ENCODE measurements at regions not wholly inside any gene's neighbourhood (a gene's known extent, or its start where the extent isn't known, plus 50 kb on each side); places are given as distances from the start of the nearest gene placed in this dataset.

- no peak overlapping the region for H3K4me3 ChIP-seq (ENCODE audit: low read depth, low read length)
- no peak for DNase-seq (ENCODE audit: low read depth)
- TF ChIP-seq, protein P1, sequence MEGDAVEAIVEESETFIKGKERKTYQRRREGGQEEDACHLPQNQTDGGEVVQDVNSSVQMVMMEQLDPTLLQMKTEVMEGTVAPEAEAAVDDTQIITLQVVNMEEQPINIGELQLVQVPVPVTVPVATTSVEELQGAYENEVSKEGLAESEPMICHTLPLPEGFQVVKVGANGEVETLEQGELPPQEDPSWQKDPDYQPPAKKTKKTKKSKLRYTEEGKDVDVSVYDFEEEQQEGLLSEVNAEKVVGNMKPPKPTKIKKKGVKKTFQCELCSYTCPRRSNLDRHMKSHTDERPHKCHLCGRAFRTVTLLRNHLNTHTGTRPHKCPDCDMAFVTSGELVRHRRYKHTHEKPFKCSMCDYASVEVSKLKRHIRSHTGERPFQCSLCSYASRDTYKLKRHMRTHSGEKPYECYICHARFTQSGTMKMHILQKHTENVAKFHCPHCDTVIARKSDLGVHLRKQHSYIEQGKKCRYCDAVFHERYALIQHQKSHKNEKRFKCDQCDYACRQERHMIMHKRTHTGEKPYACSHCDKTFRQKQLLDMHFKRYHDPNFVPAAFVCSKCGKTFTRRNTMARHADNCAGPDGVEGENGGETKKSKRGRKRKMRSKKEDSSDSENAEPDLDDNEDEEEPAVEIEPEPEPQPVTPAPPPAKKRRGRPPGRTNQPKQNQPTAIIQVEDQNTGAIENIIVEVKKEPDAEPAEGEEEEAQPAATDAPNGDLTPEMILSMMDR (IDR thresholded peaks at IDR 0.05; ENCODE audit: control insufficient read depth, extremely low read depth, insufficient read depth): no peak
Observed at GRCh38 chr6:71107911-71108420, 151.1 kb upstream of the B3GAT2 start.

DNA sequence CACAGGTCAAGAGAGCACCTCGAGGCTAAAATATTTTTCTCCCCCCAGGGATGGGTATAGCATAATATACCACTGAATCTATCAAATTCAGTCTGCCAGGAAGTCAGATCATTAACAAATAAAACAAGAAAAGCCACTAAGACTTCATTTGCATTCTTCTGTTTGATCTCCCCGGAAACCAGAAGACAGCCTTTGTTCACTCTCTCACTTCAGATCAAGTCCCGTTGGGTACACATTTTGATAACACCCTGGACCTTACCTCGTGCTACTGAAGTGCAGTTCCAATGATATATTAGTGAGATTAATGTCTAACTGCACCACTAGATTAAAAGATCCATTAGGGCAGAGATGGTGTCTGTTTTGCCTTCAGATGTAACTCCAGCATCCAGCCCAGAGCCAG is 157.7 kb upstream of the B3GAT2 start:
- no peak for DNase-seq (ENCODE audit: low read depth)
- TF ChIP-seq, protein P1 (IDR thresholded peaks at IDR 0.05; ENCODE audit: control insufficient read depth, extremely low read depth, insufficient read depth): no peak
- no peak overlapping the region for H3K4me3 ChIP-seq (ENCODE audit: low read depth, low read length)

- H3K4me3 ChIP-seq (ENCODE audit: low read depth, low read length): no peak overlapping the region
- TF ChIP-seq, protein P1 (IDR thresholded peaks at IDR 0.05; ENCODE audit: control insufficient read depth, extremely low read depth, insufficient read depth): no peak
Observed at GRCh38 chr6:71114986-71115385, 158.1 kb upstream of the B3GAT2 start.

GRCh38 chr6:71119560-71119959 is 162.7 kb upstream of the B3GAT2 start:
- no peak overlapping the region for H3K4me3 ChIP-seq (ENCODE audit: low read depth, low read length)
- DNase-seq (ENCODE audit: low read depth): no peak
- TF ChIP-seq, protein P1 (IDR thresholded peaks at IDR 0.05; ENCODE audit: control insufficient read depth, extremely low read depth, insufficient read depth): no peak

More at GRCh38 chr6:71114986-71115385, 158.1 kb upstream of the B3GAT2 start:
- no peak for DNase-seq (ENCODE audit: low read depth)

DNA sequence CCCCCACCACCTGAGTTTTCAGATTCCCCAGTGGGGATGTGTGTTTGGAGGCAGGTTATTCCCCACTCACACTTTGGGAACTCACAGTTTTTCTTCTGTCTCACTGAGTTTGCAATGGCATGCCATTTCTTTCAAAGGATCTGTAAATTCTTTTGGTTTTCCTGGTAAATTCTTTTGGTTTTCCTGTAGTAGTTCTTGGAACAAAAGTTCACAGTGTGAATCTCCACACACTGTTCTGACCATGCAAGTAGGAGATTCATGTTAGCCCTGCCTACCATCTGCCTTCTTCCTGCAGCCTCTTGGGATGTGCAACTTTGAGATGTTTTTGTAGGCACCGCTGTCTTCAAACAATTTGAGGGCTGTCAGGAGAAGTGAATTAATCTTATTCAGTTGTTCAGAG is 165.6 kb upstream of the OGFRL1 start:
- H3K4me3 ChIP-seq (ENCODE audit: low read depth, low read length): no peak overlapping the region
- TF ChIP-seq, protein P1 (IDR thresholded peaks at IDR 0.05; ENCODE audit: control insufficient read depth, extremely low read depth, insufficient read depth): no peak
- DNase-seq (ENCODE audit: low read depth): no peak

DNA sequence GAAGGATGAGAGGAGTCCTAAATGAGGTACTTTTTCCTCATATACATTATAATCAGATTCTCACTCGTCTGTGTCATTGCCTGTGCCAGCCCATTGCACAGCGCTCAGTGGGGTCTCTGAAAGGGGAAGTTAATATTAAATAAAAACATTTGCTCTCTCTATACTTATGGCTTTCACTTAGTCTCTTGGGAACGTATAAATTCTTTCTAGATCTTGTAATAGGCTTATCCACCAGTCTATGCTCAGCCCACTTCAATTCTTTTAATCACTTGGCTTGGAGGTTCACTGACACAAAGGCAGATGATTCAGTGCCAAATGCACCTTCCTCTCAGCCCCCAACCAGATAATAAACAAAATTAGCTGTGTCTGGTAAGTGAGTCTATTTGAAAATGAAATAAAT is 164.3 kb upstream of the OGFRL1 start:
- DNase-seq (ENCODE audit: low read depth): no peak
- H3K4me3 ChIP-seq (ENCODE audit: low read depth, low read length): no peak overlapping the region
- TF ChIP-seq, protein P1 (IDR thresholded peaks at IDR 0.05; ENCODE audit: control insufficient read depth, extremely low read depth, insufficient read depth): no peak

GRCh38 chr6:71125216-71125615 is 163.4 kb upstream of the OGFRL1 start:
- DNase-seq (ENCODE audit: low read depth): no peak
- TF ChIP-seq, protein P1 (IDR thresholded peaks at IDR 0.05; ENCODE audit: control insufficient read depth, extremely low read depth, insufficient read depth): no peak
- no peak overlapping the region for H3K4me3 ChIP-seq (ENCODE audit: low read depth, low read length)
